Fibroblast of the aortic adventitia (primary cell): ENCODE measurements at regions not wholly inside any gene's neighbourhood (a gene's known extent, or its start where the extent isn't known, plus 50 kb on each side); places are given as distances from the start of the nearest gene placed in this dataset.
"Not testable (repeated sequence)": the region's sequence is repeated elsewhere in the genome, so short reads cannot be mapped to it uniquely, and the experiment has no call there.

Source experiments
- DNase-seq: peaks from one replicate; pipeline ENCODE4 v3.0.0-alpha.2; 2010; ENCODE audit warnings: low read depth
- H3K4me3 ChIP-seq: 2 replicates; pipeline ENCODE4 v1.5.1; 2011; ENCODE audit warnings: low read depth, mild to moderate bottlenecking, control low read depth, low read length, moderate library complexity
- TF ChIP-seq, protein P1 (sequence below): IDR thresholded peaks from 2 replicates; pipeline ENCODE4 v1.5.1; 2011; ENCODE audit warnings: mild to moderate bottlenecking, low read length, control low read depth, inconsistent platforms; ENCODE audit not compliant: insufficient read depth

DNA sequence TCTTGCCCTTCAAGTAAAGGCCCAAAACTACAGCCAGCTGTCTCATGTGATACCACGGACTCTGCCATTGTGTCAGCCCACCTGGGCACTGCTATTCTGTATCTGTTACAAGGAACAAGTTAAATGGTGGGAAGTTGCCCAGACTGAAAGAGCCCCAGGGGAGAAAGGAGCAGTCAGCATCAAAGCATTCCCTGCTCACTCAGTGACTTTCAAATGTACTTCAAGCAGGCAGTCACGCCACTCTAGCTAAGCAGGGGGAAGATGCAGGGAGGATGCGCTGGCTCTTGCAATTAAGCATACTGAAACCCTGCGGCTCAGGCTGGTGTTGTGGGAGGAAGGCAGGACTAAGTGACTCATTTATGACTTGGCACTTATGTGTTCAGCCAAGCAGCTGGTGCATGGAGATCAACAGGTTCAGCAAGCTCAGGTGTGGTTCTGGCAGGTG lies 1249.6 kb downstream of the TYW1 start:
- H3K4me3 ChIP-seq, result no peak overlapping the region
- TF ChIP-seq, protein P1, sequence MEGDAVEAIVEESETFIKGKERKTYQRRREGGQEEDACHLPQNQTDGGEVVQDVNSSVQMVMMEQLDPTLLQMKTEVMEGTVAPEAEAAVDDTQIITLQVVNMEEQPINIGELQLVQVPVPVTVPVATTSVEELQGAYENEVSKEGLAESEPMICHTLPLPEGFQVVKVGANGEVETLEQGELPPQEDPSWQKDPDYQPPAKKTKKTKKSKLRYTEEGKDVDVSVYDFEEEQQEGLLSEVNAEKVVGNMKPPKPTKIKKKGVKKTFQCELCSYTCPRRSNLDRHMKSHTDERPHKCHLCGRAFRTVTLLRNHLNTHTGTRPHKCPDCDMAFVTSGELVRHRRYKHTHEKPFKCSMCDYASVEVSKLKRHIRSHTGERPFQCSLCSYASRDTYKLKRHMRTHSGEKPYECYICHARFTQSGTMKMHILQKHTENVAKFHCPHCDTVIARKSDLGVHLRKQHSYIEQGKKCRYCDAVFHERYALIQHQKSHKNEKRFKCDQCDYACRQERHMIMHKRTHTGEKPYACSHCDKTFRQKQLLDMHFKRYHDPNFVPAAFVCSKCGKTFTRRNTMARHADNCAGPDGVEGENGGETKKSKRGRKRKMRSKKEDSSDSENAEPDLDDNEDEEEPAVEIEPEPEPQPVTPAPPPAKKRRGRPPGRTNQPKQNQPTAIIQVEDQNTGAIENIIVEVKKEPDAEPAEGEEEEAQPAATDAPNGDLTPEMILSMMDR, result no peak
- DNase-seq, result no peak

GRCh38 chr7:68247126-68247525 lies 1250.5 kb downstream of the TYW1 start:
- DNase-seq, result no peak
- TF ChIP-seq, protein P1, result no peak
- no peak overlapping the region for H3K4me3 ChIP-seq

GRCh38 chr7:68247571-68247970 lies 1250.9 kb downstream of the TYW1 start:
- H3K4me3 ChIP-seq, result no peak overlapping the region
- DNase-seq, result no peak
- TF ChIP-seq, protein P1, result no peak

DNA sequence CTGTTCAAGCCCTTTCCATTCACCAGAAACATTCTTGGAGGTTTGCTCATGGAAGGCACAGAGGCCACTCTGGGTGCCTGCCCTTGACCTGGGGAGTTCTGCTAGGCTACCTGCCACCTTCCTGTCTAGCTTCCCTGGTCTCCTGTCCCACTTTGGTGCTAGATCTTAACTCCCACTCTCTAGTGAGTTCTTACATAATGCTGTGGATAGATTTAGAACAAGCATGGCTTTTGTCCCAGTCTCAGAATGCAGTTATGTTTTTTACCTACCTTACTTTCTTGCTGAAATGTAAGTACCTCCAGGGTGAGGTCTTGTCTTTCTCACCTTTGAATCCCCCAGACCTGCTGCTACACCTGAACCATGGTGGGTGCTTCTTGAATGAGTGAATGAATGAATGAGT lies 1252.3 kb downstream of the TYW1 start:
- TF ChIP-seq, protein P1, result no peak

GRCh38 chr7:68249611-68250010 lies 1253.0 kb downstream of the TYW1 start:
- H3K4me3 ChIP-seq, result no peak overlapping the region
- TF ChIP-seq, protein P1, result no peak
- no peak for DNase-seq

More for the DNA sequence above, 1252.3 kb downstream of the TYW1 start:
- H3K4me3 ChIP-seq, result no peak overlapping the region
- no peak for DNase-seq

GRCh38 chr7:68250143-68250542 lies 1253.5 kb downstream of the TYW1 start:
- no peak for DNase-seq
- H3K4me3 ChIP-seq, result no peak overlapping the region
- TF ChIP-seq, protein P1, result no peak

- not testable (repeated sequence) for DNase-seq, H3K4me3 ChIP-seq
Measured at GRCh38 chr7:68254815-68255214, 1258.2 kb downstream of the TYW1 start.
